DND-41 (cell line): ENCODE measurements at regions not wholly inside any gene's neighbourhood (a gene's known extent, or its start where the extent isn't known, plus 50 kb on each side); places are given as distances from the start of the nearest gene placed in this dataset.

Experiments used
- ATAC-seq: fragments of 200-7000 bp; cut with Tn5 transposase; 3 replicates; pipeline ENCODE4 v1.9.1; 2021; ENCODE audit warnings: low read depth; ENCODE audit not compliant: insufficient read depth
- DNase-seq: peaks from one replicate; pipeline ENCODE4 v3.0.0-alpha.2; 2020
- H2AFZ ChIP-seq: 2 replicates; pipeline ENCODE4 v1.6.0; 2012; ENCODE audit warnings: low read depth, low read length
- H3K27ac ChIP-seq: 2 replicates; pipeline ENCODE4 v1.5.1; 2012; ENCODE audit warnings: low read length, inconsistent platforms
- H3K27me3 ChIP-seq: fragments of 200-600 bp; sonication (generic); 2 replicates; pipeline ENCODE4 v1.6.0; 2012; ENCODE audit warnings: low read length, mild to moderate bottlenecking, inconsistent platforms; ENCODE audit not compliant: insufficient read depth, poor library complexity
- H3K36me3 ChIP-seq: 2 replicates; pipeline ENCODE4 v1.5.1; 2012; ENCODE audit warnings: low read length, inconsistent platforms; ENCODE audit not compliant: insufficient read depth
- H3K4me1 ChIP-seq: 2 replicates; pipeline ENCODE4 v1.5.1; 2012; ENCODE audit warnings: mild to moderate bottlenecking, low read length; ENCODE audit not compliant: insufficient read depth
- H3K4me2 ChIP-seq: 2 replicates; pipeline ENCODE4 v1.6.0; 2012; ENCODE audit warnings: mild to moderate bottlenecking, moderate library complexity, low read length, inconsistent platforms; ENCODE audit not compliant: insufficient read depth
- H3K4me3 ChIP-seq, 2 experiments: fragments of 200-600 bp in 1 of 2; shearing (Covaris generic) in 1 of 2; 2 replicates each; pipeline ENCODE4 v1.5.1; 2012 to 2016; ENCODE audit warnings: inconsistent platforms in 2 of 2, low read length in 2 of 2, mild to moderate bottlenecking in 2 of 2, low read depth in 1 of 2, moderate library complexity in 1 of 2
- H3K79me2 ChIP-seq: 2 replicates; pipeline ENCODE4 v1.6.0; 2012; ENCODE audit warnings: low read length, inconsistent platforms; ENCODE audit not compliant: insufficient read depth
- H3K9ac ChIP-seq: 2 replicates; pipeline ENCODE4 v1.6.0; 2012; ENCODE audit warnings: low read depth, mild to moderate bottlenecking, inconsistent platforms, low read length, moderate library complexity
- H3K9me3 ChIP-seq: 2 replicates; pipeline ENCODE4 v1.5.1; 2012; ENCODE audit warnings: low read length, moderate library complexity, mild to moderate bottlenecking, inconsistent platforms; ENCODE audit not compliant: insufficient read depth, severe bottlenecking
- H4K20me1 ChIP-seq: 2 replicates; pipeline ENCODE4 v1.6.0; 2012; ENCODE audit warnings: low read length; ENCODE audit not compliant: insufficient read depth
- CTCF ChIP-seq: IDR thresholded peaks from 2 replicates; pipeline ENCODE4 v1.5.1; 2012; ENCODE audit warnings: borderline replicate concordance, low read length, moderate library complexity, mild to moderate bottlenecking; ENCODE audit not compliant: poor library complexity, severe bottlenecking; ENCODE audit errors: extremely low read depth
- EZH2 ChIP-seq: IDR thresholded peaks from 3 replicates; pipeline ENCODE4 v1.6.1; 2012; ENCODE audit warnings: borderline replicate concordance, low read depth, mild to moderate bottlenecking, moderate library complexity, low read length, inconsistent platforms; ENCODE audit not compliant: severe bottlenecking

GRCh38 chr19:28578786-28579505 lies 634.0 kb downstream of the UQCRFS1 start:
- Histone ChIP-seq H3K4me1 (peaks cover 33% of the 10 kb centered on the region), H2AFZ (no peak overlapping the region), H3K36me3 (no peaks in the 10 kb centered on the region), H3K27me3 (no peaks in the 10 kb centered on the region), H3K27ac (no peak overlapping the region), H3K9me3 (no peaks in the 10 kb centered on the region), H3K4me2 (no peak overlapping the region), H3K4me3 (no peak overlapping the region), H4K20me1 (no peaks in the 10 kb centered on the region), H3K9ac (no peak overlapping the region), H3K79me2 (no peaks in the 10 kb centered on the region)
- DNase-seq (no peak), ATAC-seq (no peak)
- TF ChIP-seq CTCF = no peak
- no peak for TF ChIP-seq EZH2

DNA sequence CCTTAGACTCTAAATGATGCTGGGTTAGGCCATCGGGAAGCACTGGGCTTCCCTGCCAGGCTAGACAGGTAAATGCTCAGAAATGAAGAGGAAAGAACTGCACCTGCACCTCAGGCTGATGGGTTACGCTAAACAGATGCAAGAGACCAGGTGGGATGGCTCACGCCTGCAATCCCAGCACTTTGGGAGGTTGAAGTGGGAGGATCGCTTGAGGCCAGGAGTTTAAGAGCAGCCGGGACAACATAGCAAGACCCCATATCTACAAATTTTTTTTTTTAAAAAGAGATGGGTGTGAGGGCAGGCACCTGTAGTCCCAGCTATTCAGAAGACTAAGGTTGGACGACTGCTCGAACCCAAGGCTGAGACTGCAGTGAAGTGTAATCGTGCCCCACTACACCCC lies 634.7 kb downstream of the UQCRFS1 start:
- no peak overlapping the region for H3K4me3 ChIP-seq
- no peaks in the 10 kb centered on the region for H3K27me3 ChIP-seq
- H3K79me2 ChIP-seq = no peaks in the 10 kb centered on the region
- peaks cover 33% of the 10 kb centered on the region for H3K4me1 ChIP-seq
- no peak for TF ChIP-seq EZH2
- TF ChIP-seq CTCF = no peak
- H3K36me3 ChIP-seq = no peaks in the 10 kb centered on the region
- no peaks in the 10 kb centered on the region for H3K9me3 ChIP-seq
- H3K9ac ChIP-seq = no peak overlapping the region
- H4K20me1 ChIP-seq = no peaks in the 10 kb centered on the region
- no peak for ATAC-seq
- peak overlapping the region; percentile 71 for H3K27ac ChIP-seq
- no peak for DNase-seq
- H2AFZ ChIP-seq = no peak overlapping the region
- H3K4me2 ChIP-seq = no peak overlapping the region

DNA sequence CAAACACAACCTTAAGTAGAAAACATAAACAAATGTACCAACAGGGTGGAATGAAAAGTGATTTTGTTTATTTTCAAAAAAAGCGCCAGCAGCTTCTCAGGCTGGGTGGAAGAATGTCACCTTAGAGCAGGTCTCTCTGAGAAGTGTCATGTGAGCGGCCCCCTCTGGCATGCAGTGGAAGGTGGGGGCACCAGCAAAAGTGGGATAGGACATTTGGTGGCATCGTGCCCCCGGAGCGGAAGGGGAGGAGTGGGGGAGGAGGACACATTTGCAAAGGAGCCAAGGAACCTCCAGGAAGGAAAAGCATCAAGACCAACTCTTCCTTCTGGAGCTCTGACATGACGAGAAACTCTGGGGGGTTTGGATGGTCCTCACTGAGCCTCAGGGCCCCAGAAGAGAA lies 635.3 kb downstream of the UQCRFS1 start:
- no peaks in the 10 kb centered on the region for H4K20me1 ChIP-seq
- H3K4me1 ChIP-seq = peaks cover 33% of the 10 kb centered on the region
- H3K27me3 ChIP-seq = no peaks in the 10 kb centered on the region
- H3K9me3 ChIP-seq = no peaks in the 10 kb centered on the region
- H3K27ac ChIP-seq = peak overlapping the region; percentile 71
- H2AFZ ChIP-seq = no peak overlapping the region
- no peaks in the 10 kb centered on the region for H3K36me3 ChIP-seq
- no peak for TF ChIP-seq EZH2
- peak; percentile 37 for TF ChIP-seq CTCF
- no peak overlapping the region for H3K4me3 ChIP-seq
- DNase-seq (no peak), ATAC-seq (0 out of 3 replicates have a peak, but pooled peaks have one; percentile 14)
- no peak overlapping the region for H3K4me2 ChIP-seq
- H3K9ac ChIP-seq = peak overlapping the region; percentile 19
- H3K79me2 ChIP-seq = no peaks in the 10 kb centered on the region
